Caco-2 (cell line): ENCODE measurements at regions not wholly inside any gene's neighbourhood (a gene's known extent, or its start where the extent isn't known, plus 50 kb on each side); places are given as distances from the start of the nearest gene placed in this dataset.

Experiments used
- BruUV-seq: library from RNA; stranded (reverse); fragments of 400-500 nt; replicated peaks from 2 replicates; lab custom pipeline; 2021; lab: Mats Ljungman, UMichigan
- CTCF ChIA-PET: fragments of 300-600 bp; sonication (Branson Sonifier 250); formaldehyde crosslinking; loops from one replicate; lab custom pipeline; 2022; ENCODE audit warnings: antibody characterized with exemption; lab: Charles Lee
- POLR2A ChIA-PET: fragments of 300-600 bp; sonication (Branson Sonifier 250); formaldehyde crosslinking; loops from one replicate; lab custom pipeline; 2022; ENCODE audit warnings: antibody characterized with exemption; lab: Charles Lee
- DNase-seq, 2 experiments: peaks; one replicate each; pipeline versions ENCODE4 v3.0.0 to v3.0.0-alpha.2; 2020 to 2022
- H3K27me3 ChIP-seq: replicated peaks from 2 replicates; pipeline ENCODE4 v1.6.0; 2011; ENCODE audit warnings: low read length; ENCODE audit not compliant: control insufficient read depth, insufficient read depth
- H3K36me3 ChIP-seq: 2 replicates; pipeline ENCODE4 v1.5.1; 2011; ENCODE audit warnings: low read length; ENCODE audit not compliant: control insufficient read depth, insufficient read depth
- H3K4me1 ChIP-seq: fragments of 250-450 bp; sonication (Bioruptor Pico); 2 replicates; pipeline ENCODE4 v1.5.1; 2020; ENCODE audit warnings: mild to moderate bottlenecking
- H3K4me3 ChIP-seq: 2 replicates; pipeline ENCODE4 v1.5.1; 2011; ENCODE audit warnings: low read depth, mild to moderate bottlenecking, control low read depth, low read length
- H3K9me3 ChIP-seq: fragments of 250-450 bp; sonication (Bioruptor Pico); 2 replicates; pipeline ENCODE4 v1.5.1; 2020; ENCODE audit warnings: mild to moderate bottlenecking, moderate library complexity
- H3K27ac Mint-ChIP-seq: one replicate; pipeline ENCODE4 v1.8.0; 2022; ENCODE audit warnings: mixed read lengths; ENCODE audit not compliant: unreplicated experiment
- H3K27me3 Mint-ChIP-seq: one replicate; pipeline ENCODE4 v1.8.0; 2022; ENCODE audit warnings: mixed read lengths; ENCODE audit not compliant: insufficient read depth, unreplicated experiment
- H3K36me3 Mint-ChIP-seq: one replicate; pipeline ENCODE4 v1.8.0; 2022; ENCODE audit warnings: mild to moderate bottlenecking, mixed read lengths; ENCODE audit not compliant: insufficient read depth, unreplicated experiment
- H3K4me1 Mint-ChIP-seq: one replicate; pipeline ENCODE4 v1.8.0; 2022; ENCODE audit warnings: low read depth, mixed read lengths; ENCODE audit not compliant: unreplicated experiment
- H3K4me3 Mint-ChIP-seq: one replicate; pipeline ENCODE4 v1.8.0; 2022; ENCODE audit warnings: mild to moderate bottlenecking, moderate library complexity, mixed read lengths; ENCODE audit not compliant: unreplicated experiment
- H3K9me3 Mint-ChIP-seq: one replicate; pipeline ENCODE4 v1.8.0; 2022; ENCODE audit warnings: mixed read lengths; ENCODE audit not compliant: unreplicated experiment
- intact Hi-C: fragments of 100-400 bp; cut with micrococcal nuclease; formaldehyde crosslinking; loops from one replicate; pipeline ENCODE4 v1.10.0; 2022; ENCODE audit not compliant: unreplicated experiment
- TF ChIP-seq, protein P1 (sequence below), 2 experiments: fragments of 200-600 bp in 1 of 2; IDR thresholded peaks; 1 replicate in 1 of 2; 2 replicates in 1 of 2; pipeline versions ENCODE4 v1.5.1 to v1.8.0; 2011 to 2022; ENCODE audit warnings: antibody characterized with exemption in 1 of 2, control low read depth in 1 of 2, inconsistent platforms in 1 of 2, low read depth in 1 of 2, low read length in 1 of 2, mild to moderate bottlenecking in 1 of 2, moderate library complexity in 1 of 2; ENCODE audit not compliant: insufficient read depth in 1 of 2, severe bottlenecking in 1 of 2, unreplicated experiment in 1 of 2

DNA sequence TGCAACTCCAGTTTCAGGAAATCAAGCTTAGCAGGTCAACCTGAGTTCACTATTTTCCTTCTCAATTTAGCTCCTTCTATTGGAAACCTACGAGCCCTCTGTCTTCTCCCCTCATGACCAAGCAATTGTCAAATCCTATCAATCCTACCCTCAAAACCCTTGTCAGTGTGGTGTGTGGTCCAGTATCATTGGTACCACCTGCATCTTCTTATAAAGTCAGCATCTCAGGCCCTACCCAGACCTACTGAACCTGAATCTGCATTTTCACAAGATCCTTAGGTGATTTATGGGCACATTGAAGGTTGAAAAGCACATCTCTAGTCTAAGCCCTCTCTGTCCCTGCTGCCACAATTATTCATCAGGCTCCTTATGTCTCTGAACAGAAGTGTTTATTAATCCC is 77.6 kb upstream of the NR4A3 start:
- no peak for DNase-seq
- ChIA-PET POLR2A (no interaction called here), CTCF (no interaction called here)

GRCh38 chr9:99745085-99745484 is 76.6 kb upstream of the NR4A3 start:
- Histone ChIP-seq H3K9me3 (no peaks in the 10 kb centered on the region), H3K4me1 (no peaks in the 10 kb centered on the region; the same call in 1 of the 2 replicates), H3K36me3 (no peaks in the 10 kb centered on the region), H3K4me3 (no peak overlapping the region), H3K27me3 (no peaks in the 10 kb centered on the region)
- CTCF ChIA-PET = no interaction called here
- DNase-seq = no peak
- peaks cover 7% of the 10 kb centered on the region for H3K27me3 Mint-ChIP-seq
- BruUV-seq = no TSS peak
- TF ChIP-seq, protein P1, sequence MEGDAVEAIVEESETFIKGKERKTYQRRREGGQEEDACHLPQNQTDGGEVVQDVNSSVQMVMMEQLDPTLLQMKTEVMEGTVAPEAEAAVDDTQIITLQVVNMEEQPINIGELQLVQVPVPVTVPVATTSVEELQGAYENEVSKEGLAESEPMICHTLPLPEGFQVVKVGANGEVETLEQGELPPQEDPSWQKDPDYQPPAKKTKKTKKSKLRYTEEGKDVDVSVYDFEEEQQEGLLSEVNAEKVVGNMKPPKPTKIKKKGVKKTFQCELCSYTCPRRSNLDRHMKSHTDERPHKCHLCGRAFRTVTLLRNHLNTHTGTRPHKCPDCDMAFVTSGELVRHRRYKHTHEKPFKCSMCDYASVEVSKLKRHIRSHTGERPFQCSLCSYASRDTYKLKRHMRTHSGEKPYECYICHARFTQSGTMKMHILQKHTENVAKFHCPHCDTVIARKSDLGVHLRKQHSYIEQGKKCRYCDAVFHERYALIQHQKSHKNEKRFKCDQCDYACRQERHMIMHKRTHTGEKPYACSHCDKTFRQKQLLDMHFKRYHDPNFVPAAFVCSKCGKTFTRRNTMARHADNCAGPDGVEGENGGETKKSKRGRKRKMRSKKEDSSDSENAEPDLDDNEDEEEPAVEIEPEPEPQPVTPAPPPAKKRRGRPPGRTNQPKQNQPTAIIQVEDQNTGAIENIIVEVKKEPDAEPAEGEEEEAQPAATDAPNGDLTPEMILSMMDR (IDR thresholded peaks at IDR 0.05; ENCODE audit: insufficient read depth in 1 of 2, low read depth in 1 of 2, low read length in 1 of 2, severe bottlenecking in 1 of 2, unreplicated experiment in 1 of 2) = no peak
- H3K9me3 Mint-ChIP-seq = no peaks in the 10 kb centered on the region
- no peak overlapping the region for H3K27ac Mint-ChIP-seq
- no peaks in the 10 kb centered on the region for H3K36me3 Mint-ChIP-seq
- intact Hi-C loops = no loop called here
- POLR2A ChIA-PET = no interaction called here
- H3K4me3 Mint-ChIP-seq = no peak overlapping the region
- H3K4me1 Mint-ChIP-seq = peaks cover 10% of the 10 kb centered on the region

More for the DNA sequence above, 77.6 kb upstream of the NR4A3 start:
- no TSS peak for BruUV-seq
- Histone ChIP-seq H3K4me1 (no peaks in the 10 kb centered on the region; the same call in 1 of the 2 replicates), H3K27me3 (no peaks in the 10 kb centered on the region), H3K4me3 (no peak overlapping the region), H3K9me3 (no peaks in the 10 kb centered on the region), H3K36me3 (no peaks in the 10 kb centered on the region)
- intact Hi-C loops = no loop called here
- Mint-ChIP-seq H3K4me1 (peaks cover 10% of the 10 kb centered on the region), H3K27me3 (peaks cover 7% of the 10 kb centered on the region), H3K36me3 (no peaks in the 10 kb centered on the region), H3K27ac (no peak overlapping the region), H3K9me3 (no peaks in the 10 kb centered on the region), H3K4me3 (no peak overlapping the region)
- TF ChIP-seq, protein P1 (IDR thresholded peaks at IDR 0.05; ENCODE audit: insufficient read depth in 1 of 2, low read depth in 1 of 2, low read length in 1 of 2, severe bottlenecking in 1 of 2, unreplicated experiment in 1 of 2) = no peak

GRCh38 chr9:99746406-99746805 is 75.3 kb upstream of the NR4A3 start:
- H3K36me3 Mint-ChIP-seq = no peaks in the 10 kb centered on the region
- ChIA-PET CTCF (no interaction called here), POLR2A (no interaction called here)
- H3K4me1 ChIP-seq = no peaks in the 10 kb centered on the region; the same call in 1 of the 2 replicates
- H3K27me3 ChIP-seq = no peaks in the 10 kb centered on the region
- TF ChIP-seq, protein P1 (IDR thresholded peaks at IDR 0.05; ENCODE audit: insufficient read depth in 1 of 2, low read depth in 1 of 2, low read length in 1 of 2, severe bottlenecking in 1 of 2, unreplicated experiment in 1 of 2) = no peak
- BruUV-seq = no TSS peak
- DNase-seq = no peak
- H3K4me1 Mint-ChIP-seq = peaks cover 10% of the 10 kb centered on the region
- no peak overlapping the region for H3K27ac Mint-ChIP-seq
- peaks cover 7% of the 10 kb centered on the region for H3K27me3 Mint-ChIP-seq
- no peaks in the 10 kb centered on the region for H3K9me3 Mint-ChIP-seq
- no peak overlapping the region for H3K4me3 Mint-ChIP-seq
- no peaks in the 10 kb centered on the region for H3K9me3 ChIP-seq
- intact Hi-C loops = no loop called here
- no peak overlapping the region for H3K4me3 ChIP-seq
- H3K36me3 ChIP-seq = no peaks in the 10 kb centered on the region
